NCI-H226 (cell line): ENCODE measurements at regions not wholly inside any gene's neighbourhood (a gene's known extent, or its start where the extent isn't known, plus 50 kb on each side); places are given as distances from the start of the nearest gene placed in this dataset.
"Not testable (repeated sequence)": the region's sequence is repeated elsewhere in the genome, so short reads cannot be mapped to it uniquely, and the experiment has no call there.

Experiments used
- DNase-seq: peaks from one replicate; pipeline ENCODE4 v3.0.0-alpha.2; 2015

GRCh38 chr5:60487885-60488442 lies 212.0 kb downstream of the DEPDC1B start:
- DNase-seq: no peak

DNA sequence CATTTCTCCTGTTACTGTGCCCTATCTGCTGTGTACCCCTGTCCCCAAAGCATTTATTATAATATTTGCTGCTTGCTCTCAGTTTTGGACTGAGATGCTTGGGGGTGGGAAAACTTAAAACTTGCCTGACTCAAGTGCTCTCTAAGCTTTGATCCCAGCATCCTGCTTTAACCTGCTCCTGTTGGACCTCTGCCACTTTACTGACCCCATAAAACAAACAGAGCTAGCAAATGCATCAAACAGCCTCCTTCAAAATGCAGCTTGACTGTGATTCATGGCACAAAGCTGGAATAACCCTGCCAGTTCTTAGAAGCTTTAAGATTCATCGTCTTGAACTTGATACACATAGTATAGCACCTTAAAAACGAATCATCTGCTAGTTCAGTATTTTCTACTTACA lies 212.5 kb downstream of the DEPDC1B start:
- DNase-seq: no peak

GRCh38 chr5:60485361-60485760 lies 214.6 kb downstream of the DEPDC1B start:
- no peak for DNase-seq

DNA sequence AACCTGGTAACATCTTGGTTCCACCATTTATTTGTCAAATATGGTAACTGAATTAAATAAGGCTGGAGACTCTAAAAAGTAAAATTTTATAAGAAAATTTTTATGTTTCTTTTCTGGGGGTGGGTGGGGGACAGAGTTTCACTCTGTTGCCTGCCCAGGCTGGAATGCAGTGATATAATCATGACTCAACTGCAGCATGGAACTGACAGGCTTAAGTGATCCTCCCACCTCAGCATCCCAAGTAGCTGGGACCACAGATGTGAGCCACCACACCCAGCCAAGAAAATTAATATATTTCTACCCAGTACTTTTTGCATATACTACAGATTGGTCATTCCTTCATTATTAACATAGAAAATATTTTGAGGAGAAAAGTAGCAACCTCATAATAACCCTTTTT lies 216.9 kb downstream of the DEPDC1B start:
- peak; percentile 35 for DNase-seq

- no peak for DNase-seq
These were observed 217.7 kb downstream of the DEPDC1B start for GRCh38 chr5:60482301-60482700.

DNA sequence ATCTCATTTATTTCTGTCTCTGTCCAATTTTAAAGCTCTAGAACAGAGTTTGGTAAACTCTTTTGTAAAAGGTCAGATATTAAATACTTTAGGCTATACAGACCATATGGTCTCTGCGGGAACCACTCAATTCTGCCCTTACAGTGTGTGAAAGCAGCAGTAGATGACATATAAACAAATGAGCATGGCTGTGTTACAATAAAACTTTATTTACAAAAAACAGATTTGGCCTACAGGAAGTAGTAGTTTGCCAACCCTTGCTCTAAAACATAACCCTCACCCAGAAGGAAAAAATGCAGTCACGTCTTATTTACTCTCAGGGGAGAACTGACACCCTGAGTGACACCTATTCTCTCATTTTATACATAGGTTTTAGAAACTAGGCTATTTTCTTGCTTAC lies 220.4 kb downstream of the DEPDC1B start:
- DNase-seq: no peak

DNA sequence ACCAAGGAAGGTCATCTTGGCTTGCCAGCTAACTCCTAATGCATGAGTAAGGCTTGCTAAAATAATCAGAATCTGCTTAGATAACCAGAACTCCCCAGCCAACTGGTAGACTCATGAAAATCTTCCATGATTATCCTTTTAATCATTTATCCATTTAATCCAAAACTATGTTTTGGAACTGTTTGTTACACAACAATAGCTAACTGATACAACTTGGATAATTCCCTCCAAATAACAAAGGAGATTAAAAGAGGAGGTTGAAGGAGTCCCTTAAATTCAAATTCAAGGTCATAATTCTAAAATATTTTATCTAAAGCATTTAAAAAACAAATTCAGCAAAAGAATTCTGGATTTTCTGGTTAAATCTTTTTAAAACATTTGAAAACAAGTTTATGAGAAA lies 222.1 kb downstream of the DEPDC1B start:
- DNase-seq: no peak

- DNase-seq: no peak
These were observed 226.3 kb downstream of the DEPDC1B start for GRCh38 chr5:60473654-60474053.

DNA sequence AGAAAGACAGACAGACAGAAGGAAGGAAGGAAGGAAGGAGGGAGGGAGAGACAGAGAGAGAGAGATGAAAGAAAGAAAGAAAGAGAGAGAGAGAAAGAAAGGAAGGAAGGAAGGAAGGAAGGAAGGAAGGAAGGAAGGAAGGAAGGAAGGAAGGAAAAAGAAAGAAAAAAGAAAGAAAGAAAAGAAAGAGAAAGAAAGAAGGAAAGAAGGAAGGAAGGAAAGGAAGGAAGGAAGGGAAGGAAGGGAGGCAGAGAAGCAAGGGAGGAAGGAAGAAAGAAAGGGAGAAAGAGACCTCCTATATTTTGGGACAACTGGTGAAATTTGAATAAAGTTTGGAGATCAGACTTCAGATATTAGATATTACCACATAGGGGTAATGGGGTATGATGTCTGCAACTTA lies 226.9 kb downstream of the DEPDC1B start:
- DNase-seq: not testable (repeated sequence)

DNA sequence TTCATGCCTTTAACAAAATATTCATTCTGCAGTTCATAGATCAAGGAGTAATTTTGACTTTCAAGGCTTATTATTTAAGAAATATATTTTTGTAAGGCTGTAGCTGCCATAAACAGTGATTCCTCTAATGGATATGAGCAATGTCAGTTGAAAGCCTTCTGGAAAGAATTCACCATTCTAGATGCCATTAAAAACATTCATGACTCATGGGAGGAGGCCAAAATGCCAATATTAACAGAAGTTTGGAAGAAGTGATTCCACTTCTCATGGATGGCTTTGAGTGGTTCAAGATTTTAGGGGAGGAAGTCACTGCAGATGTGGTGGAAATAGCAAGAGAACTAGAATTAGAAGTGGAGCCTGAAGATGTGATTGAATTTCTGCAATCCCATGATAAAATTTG lies 229.1 kb downstream of the DEPDC1B start:
- no peak for DNase-seq

GRCh38 chr5:60469286-60469685 lies 230.7 kb downstream of the DEPDC1B start:
- no peak for DNase-seq

DNA sequence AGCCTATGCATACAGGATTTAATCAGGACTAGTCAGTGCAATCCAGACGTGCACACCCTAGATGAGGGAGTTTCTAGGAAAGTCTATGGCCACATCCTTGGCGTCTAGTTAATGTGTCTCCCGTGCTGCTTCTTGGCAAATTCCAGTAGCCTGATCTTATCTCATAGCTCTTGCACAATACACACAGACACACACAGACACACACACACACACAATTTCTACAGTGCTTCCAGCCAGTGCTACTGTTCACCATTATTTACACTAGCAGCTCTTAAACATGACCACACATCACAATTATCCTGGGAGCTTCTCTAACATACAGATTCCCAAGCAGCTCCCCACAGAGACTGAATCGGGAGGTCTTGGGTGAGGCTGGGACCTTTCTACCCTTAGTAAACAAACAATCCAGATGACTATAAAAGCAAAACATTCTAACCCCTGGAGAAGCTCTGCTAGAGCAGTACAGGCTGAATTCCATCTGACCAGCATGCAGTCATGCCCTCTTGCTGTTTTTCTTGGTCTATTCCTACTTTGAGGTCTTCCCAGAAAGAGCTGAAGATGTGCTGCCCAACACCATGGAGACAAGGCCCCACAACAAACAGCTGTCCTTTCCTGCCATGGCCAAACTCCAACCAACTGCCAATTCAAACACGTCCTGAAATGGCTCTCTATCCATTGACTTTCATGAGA lies 236.6 kb downstream of the DEPDC1B start:
- DNase-seq: no peak

- no peak for DNase-seq
These were observed 241.3 kb downstream of the DEPDC1B start for GRCh38 chr5:60458666-60459065.

DNA sequence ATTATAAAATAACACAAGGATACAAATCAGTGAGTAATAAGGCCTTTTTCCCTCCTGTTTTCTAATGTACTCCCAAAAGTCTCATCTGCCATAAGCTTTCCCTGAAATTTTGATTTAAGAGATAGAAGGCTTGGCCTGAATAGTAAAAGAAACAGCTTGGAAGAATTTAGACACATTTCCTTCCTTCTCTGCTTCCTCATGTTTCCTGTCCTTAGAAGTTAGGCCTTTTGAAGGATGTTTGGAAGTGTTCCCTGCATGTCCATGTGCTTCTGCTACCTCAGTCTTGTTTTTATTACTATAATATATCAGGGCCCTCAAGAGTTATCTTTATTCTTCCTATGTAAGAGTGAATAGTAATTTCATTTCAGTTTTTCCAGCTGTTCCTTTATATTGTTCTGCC lies 242.7 kb downstream of the DEPDC1B start:
- no peak for DNase-seq

- no peak for DNase-seq
These were observed 244.4 kb downstream of the DEPDC1B start for GRCh38 chr5:60455589-60455988.

DNA sequence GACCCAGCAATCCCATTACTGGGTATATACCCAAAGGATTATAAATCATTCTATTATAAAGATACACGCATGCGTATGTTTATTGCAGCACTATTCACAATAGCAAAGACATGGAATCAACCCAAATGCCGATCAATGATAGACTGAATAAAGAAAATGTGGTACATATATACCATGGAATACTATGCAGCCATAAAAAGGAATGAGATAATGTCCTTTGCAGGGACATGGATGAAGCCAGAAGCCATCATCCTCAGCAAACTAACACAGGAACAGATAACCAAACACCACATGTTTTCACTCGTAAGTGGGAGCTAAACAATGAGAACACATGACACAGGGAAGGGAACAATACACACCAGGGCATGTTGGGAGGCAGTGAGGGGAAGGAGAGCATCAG lies 245.7 kb downstream of the DEPDC1B start:
- DNase-seq: not testable (repeated sequence)

- no peak for DNase-seq
These were observed 246.6 kb downstream of the DEPDC1B start for GRCh38 chr5:60453186-60453976.

GRCh38 chr5:60448600-60448999 lies 251.4 kb downstream of the DEPDC1B start:
- DNase-seq: no peak

DNA sequence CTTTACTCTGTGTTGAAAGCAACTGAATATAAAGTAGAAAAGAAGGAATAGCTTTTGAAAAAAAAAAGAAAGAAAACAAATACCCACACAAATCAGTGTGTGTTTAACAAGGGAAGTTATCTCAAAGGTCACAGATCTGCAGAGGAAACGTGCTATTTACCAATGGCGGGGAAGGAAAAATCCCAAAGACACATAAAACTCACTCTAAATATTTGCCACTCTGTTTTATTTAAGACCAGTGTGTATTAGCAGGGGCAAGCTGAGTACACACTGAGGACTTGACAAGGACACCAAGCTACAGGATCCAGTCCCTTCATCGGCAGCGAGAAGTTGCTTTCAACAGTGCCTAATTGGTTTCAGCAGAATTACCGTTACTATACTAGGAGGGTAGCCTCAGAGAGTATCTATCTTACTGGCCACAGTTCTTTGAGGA lies 252.5 kb downstream of the DEPDC1B start:
- DNase-seq: no peak

- DNase-seq: no peak
These were observed 253.0 kb downstream of the DEPDC1B start for GRCh38 chr5:60446917-60447316.

DNA sequence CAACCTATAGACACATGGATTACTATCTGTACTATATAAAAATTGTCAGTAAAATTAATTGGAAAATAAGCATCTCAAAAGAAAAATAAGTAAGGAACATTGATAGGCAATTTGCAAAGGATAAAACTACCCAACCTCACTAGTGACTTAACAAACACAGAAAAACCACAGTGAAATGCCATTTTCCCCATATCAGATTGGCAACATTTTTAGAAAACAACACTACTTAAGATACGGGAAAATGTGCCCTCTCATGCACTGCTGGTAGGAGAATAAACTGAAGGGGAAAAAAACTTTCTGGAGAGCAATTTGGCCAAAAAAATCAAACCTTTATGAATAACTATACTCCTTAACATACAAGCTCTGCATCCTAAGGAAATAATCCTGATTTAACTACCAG lies 254.0 kb downstream of the DEPDC1B start:
- no peak for DNase-seq

DNA sequence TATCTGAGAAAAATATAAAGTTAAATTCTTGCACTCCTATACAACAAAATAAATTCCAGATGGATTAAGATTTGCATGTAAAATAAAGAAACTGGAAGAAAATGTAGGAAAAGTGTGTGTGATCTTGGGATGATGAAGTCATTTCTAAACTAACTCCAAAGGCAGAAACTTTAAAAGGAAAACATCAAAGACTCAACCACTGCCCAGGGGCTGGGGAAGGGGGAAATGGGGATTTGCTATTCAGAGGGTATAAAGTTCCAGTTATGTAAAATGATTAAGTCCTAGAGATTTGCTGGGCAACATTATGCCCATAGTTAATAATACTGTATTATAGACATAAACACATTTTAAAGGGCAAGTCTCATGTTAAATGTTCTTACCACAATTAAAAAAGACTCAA lies 254.5 kb downstream of the DEPDC1B start:
- DNase-seq: no peak

DNA sequence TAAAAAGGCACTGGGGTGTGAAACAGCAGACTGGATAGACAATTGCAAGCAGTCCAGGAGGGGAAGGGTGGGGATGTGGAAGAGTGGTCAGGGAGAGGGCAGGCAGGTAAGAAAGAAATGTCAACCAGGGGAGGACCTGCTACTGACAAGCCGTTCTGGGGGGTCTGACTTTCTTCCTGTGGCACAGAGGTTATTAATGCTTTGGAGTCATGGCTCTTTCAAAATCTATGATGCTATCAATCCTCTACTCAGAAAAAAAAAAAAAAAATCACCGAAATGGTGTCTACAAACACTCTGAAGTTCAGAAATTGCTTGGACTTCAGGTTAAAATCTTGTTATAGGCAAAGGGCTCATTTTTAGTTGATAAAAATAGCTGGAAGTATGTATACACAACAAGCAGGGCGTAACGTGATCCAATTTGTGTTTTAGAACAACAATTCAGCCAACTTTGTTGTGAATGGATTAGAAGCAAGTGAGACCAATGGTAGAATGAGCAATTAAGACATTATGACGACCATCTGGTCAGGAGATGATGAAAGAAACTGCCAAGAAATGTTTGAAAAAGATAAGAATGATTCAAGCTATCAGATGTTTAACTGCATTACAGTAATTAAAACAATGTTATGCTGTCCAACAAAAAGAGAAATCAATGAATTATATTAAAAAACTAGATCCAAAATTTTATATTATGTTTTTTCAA lies 255.2 kb downstream of the DEPDC1B start:
- DNase-seq: no peak

- DNase-seq: no peak
These were observed 260.4 kb downstream of the DEPDC1B start for GRCh38 chr5:60439552-60439951.
